Smooth muscle cell (in vitro differentiated cells): ENCODE measurements at regions not wholly inside any gene's neighbourhood (a gene's known extent, or its start where the extent isn't known, plus 50 kb on each side); places are given as distances from the start of the nearest gene placed in this dataset.

ENCODE experiments used
- DNase-seq: peaks from one replicate; lab custom pipeline; 2025; ENCODE audit not compliant: unreplicated experiment; lab: John Stamatoyannopoulos, UW
- H2AFZ ChIP-seq: fragments of 200-600 bp; sonication (generic); 2 replicates; pipeline ENCODE4 v1.6.0; 2016; ENCODE audit warnings: antibody characterized with exemption, low read depth, mild to moderate bottlenecking
- H3F3A ChIP-seq: fragments of 200-600 bp; sonication (generic); 2 replicates; pipeline ENCODE4 v1.6.0; 2017; ENCODE audit warnings: antibody characterized with exemption, low read depth
- H3K27ac ChIP-seq: fragments of 200-600 bp; sonication (generic); 2 replicates; pipeline ENCODE4 v1.5.1; 2016; ENCODE audit warnings: low read depth, mild to moderate bottlenecking
- H3K27me3 ChIP-seq: fragments of 200-600 bp; sonication (generic); 2 replicates; pipeline ENCODE4 v1.6.1; 2016; ENCODE audit warnings: low read depth, mild to moderate bottlenecking
- H3K36me3 ChIP-seq: fragments of 200-600 bp; sonication (generic); 2 replicates; pipeline ENCODE4 v1.5.1; 2016; ENCODE audit warnings: low read depth
- H3K4me1 ChIP-seq: fragments of 200-600 bp; sonication (generic); 2 replicates; pipeline ENCODE4 v1.5.1; 2016; ENCODE audit warnings: low read depth
- H3K4me2 ChIP-seq: fragments of 200-600 bp; sonication (generic); 2 replicates; pipeline ENCODE4 v1.6.0; 2016; ENCODE audit warnings: mild to moderate bottlenecking
- H3K4me3 ChIP-seq: fragments of 200-600 bp; sonication (generic); 2 replicates; pipeline ENCODE4 v1.5.1; 2016; ENCODE audit warnings: mild to moderate bottlenecking
- H3K79me2 ChIP-seq: fragments of 200-600 bp; sonication (generic); 2 replicates; pipeline ENCODE4 v1.6.0; 2016; ENCODE audit warnings: low read depth, mild to moderate bottlenecking
- H3K9ac ChIP-seq: fragments of 200-600 bp; sonication (generic); 2 replicates; pipeline ENCODE4 v1.6.0; 2016; ENCODE audit warnings: low read depth
- H3K9me3 ChIP-seq: fragments of 200-600 bp; sonication (generic); replicated peaks from 2 replicates; pipeline ENCODE4 v1.5.1; 2016; ENCODE audit warnings: low read depth
- H4K20me1 ChIP-seq: fragments of 200-600 bp; sonication (generic); 2 replicates; pipeline ENCODE4 v1.6.0; 2016; ENCODE audit warnings: low read depth
- WGBS: methylation state at CpG from one replicate; pipeline ENCODE4 v1.1.7; 2016; ENCODE audit warnings: low lambda C conversion rate; 5-methylcytosine and 5-hydroxymethylcytosine counted together
- TF ChIP-seq, protein P1 (sequence below): fragments of 200-600 bp; sonication (generic); IDR thresholded peaks from 2 replicates; pipeline ENCODE4 v1.5.1; 2017; ENCODE audit warnings: borderline replicate concordance, mild to moderate bottlenecking, antibody characterized with exemption; ENCODE audit not compliant: insufficient read depth, poor library complexity, severe bottlenecking

DNA sequence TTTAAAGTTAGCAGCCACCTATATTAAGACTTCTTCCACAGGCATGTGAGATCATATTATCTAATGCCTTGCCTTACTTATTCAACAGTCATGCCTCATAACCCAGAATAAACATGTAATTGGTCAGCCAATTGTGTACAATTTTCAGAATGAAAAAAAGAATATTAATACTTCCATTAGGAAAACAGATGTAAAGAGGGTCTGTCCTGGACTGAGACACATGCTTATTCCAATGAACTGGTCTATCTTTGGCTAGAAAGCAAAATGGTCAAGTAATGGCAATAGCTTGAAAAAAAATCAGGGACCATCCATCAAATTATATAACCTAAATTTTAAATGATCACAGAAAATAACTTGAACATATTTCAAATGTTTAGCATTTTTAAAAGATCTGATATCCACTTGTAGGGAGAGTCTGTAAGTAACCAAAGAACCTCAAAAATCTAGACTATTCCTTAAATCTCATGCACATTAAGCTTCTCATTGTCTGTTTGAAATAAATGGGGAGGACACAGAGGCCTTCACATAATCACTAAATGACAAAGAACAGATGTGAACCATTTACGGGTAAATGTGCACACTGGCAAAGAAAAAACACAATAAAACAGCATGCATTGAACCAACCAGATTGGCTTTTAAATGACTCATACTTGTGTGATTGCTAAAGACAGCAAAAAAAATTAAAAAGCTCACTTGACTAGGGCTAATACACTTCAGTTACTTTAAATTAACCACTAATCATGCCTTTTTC, 568.8 kb upstream of the PCDH15 start:
- TF ChIP-seq, protein P1, sequence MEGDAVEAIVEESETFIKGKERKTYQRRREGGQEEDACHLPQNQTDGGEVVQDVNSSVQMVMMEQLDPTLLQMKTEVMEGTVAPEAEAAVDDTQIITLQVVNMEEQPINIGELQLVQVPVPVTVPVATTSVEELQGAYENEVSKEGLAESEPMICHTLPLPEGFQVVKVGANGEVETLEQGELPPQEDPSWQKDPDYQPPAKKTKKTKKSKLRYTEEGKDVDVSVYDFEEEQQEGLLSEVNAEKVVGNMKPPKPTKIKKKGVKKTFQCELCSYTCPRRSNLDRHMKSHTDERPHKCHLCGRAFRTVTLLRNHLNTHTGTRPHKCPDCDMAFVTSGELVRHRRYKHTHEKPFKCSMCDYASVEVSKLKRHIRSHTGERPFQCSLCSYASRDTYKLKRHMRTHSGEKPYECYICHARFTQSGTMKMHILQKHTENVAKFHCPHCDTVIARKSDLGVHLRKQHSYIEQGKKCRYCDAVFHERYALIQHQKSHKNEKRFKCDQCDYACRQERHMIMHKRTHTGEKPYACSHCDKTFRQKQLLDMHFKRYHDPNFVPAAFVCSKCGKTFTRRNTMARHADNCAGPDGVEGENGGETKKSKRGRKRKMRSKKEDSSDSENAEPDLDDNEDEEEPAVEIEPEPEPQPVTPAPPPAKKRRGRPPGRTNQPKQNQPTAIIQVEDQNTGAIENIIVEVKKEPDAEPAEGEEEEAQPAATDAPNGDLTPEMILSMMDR, result no peak
- Histone ChIP-seq H3K4me3 (no peak overlapping the region), H3K9me3 (no peaks in the 10 kb centered on the region), H3F3A (no peaks in the 10 kb centered on the region), H3K27me3 (no peaks in the 10 kb centered on the region), H3K36me3 (no peaks in the 10 kb centered on the region), H2AFZ (peak overlapping the region; percentile 30), H3K4me1 (peaks cover 21% of the 10 kb centered on the region), H4K20me1 (no peaks in the 10 kb centered on the region), H3K79me2 (no peaks in the 10 kb centered on the region), H3K4me2 (peak overlapping the region; percentile 64), H3K9ac (no peak overlapping the region), H3K27ac (peak overlapping the region; percentile 37)
- no peak for DNase-seq
- WGBS, result 0% methylated on average over 1 of the region's 1 CpG

- Histone ChIP-seq H3K36me3 (no peaks in the 10 kb centered on the region), H3K27me3 (no peaks in the 10 kb centered on the region), H3K9ac (no peak overlapping the region), H3K79me2 (no peaks in the 10 kb centered on the region), H3F3A (no peaks in the 10 kb centered on the region), H3K27ac (no peak overlapping the region), H4K20me1 (no peaks in the 10 kb centered on the region), H2AFZ (no peak overlapping the region), H3K4me1 (peaks cover 21% of the 10 kb centered on the region), H3K4me3 (no peak overlapping the region), H3K4me2 (no peak overlapping the region), H3K9me3 (no peaks in the 10 kb centered on the region)
- 86% methylated on average over 2 of the region's 2 CpGs for WGBS
- DNase-seq, result no peak
- TF ChIP-seq, protein P1, result no peak
Observed at GRCh38 chr10:55368467-55368866, 567.4 kb upstream of the PCDH15 start.

DNA sequence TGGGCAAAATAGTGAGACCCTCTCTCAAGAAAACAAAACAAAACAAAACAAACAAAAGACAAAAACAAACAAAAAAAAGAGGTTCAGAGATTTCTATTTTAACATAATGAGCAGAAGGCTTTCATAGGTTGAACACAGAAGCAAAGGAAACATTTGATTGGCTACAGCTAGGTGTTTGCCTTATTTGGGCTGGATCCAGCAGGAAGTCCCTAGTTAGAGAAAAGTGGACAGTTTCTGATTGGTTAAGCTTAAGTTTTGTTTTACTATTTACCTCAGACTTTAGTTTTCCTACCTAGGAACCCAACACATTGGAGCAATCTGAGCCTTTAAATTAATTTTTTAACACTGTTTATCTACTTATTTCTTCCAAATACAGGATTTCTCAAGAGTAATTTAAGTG, 566.5 kb upstream of the PCDH15 start:
- H3K27ac ChIP-seq, result no peak overlapping the region
- no peaks in the 10 kb centered on the region for H3K79me2 ChIP-seq
- H3K4me2 ChIP-seq, result no peak overlapping the region
- H3K27me3 ChIP-seq, result no peaks in the 10 kb centered on the region
- H3K9me3 ChIP-seq, result no peaks in the 10 kb centered on the region
- peaks cover 21% of the 10 kb centered on the region for H3K4me1 ChIP-seq
- H3K36me3 ChIP-seq, result no peaks in the 10 kb centered on the region
- no peaks in the 10 kb centered on the region for H3F3A ChIP-seq
- no peaks in the 10 kb centered on the region for H4K20me1 ChIP-seq
- H3K4me3 ChIP-seq, result no peak overlapping the region
- TF ChIP-seq, protein P1, result no peak
- H2AFZ ChIP-seq, result no peak overlapping the region
- DNase-seq, result no peak
- no peak overlapping the region for H3K9ac ChIP-seq

DNA sequence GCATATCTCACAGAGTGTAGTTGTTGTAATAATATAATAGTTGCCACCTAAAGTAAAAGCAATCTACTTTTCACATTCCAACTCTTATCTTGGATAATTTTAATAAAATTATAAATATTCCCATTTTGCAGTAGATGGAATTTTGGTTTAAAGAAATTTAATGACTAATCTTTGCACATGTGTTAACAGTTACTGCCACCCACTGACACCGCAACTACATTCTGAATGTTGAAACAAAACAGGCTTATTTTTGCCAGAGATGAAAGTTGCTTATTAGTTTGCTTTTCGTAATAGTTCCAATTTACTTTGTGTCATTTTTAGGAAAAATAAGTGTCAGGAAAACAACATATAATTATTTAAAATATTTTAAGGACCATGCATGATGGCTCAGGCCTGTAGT, 557.5 kb upstream of the PCDH15 start:
- Histone ChIP-seq H3K4me1 (no peaks in the 10 kb centered on the region), H4K20me1 (no peaks in the 10 kb centered on the region), H3K4me2 (no peak overlapping the region), H3K4me3 (no peak overlapping the region), H3K9ac (no peak overlapping the region), H3F3A (no peaks in the 10 kb centered on the region), H3K27me3 (no peaks in the 10 kb centered on the region), H2AFZ (no peak overlapping the region), H3K79me2 (no peaks in the 10 kb centered on the region), H3K36me3 (no peaks in the 10 kb centered on the region), H3K27ac (no peak overlapping the region), H3K9me3 (no peaks in the 10 kb centered on the region)
- 57% methylated on average over 2 of the region's 2 CpGs for WGBS
- DNase-seq, result no peak
- TF ChIP-seq, protein P1, result no peak
